ENCODE measurements at regions not wholly inside any gene's neighbourhood (a gene's known extent, or its start where the extent isn't known, plus 50 kb on each side); places are given as distances from the start of the nearest gene placed in this dataset.

- TF ChIP-seq POLR2A (IDR thresholded peaks at IDR 0.05; ENCODE audit: low read length) = no peak
- no peak for TF ChIP-seq GATA1 (IDR thresholded peaks at IDR 0.05; ENCODE audit: low read depth, low read length)
- DNase-seq = no peak
Measured at GRCh38 chr20:19928328-19929011, 88.7 kb upstream of the NAA20 start.

- no peak for DNase-seq
- TF ChIP-seq GATA1 (IDR thresholded peaks at IDR 0.05; ENCODE audit: low read depth, low read length) (no peak), POLR2A (IDR thresholded peaks at IDR 0.05; ENCODE audit: low read length) (no peak)
Measured at GRCh38 chr20:19929012-19929360, 88.2 kb upstream of the NAA20 start.

- no peak for DNase-seq
- no peak for TF ChIP-seq POLR2A (IDR thresholded peaks at IDR 0.05; ENCODE audit: low read length)
- TF ChIP-seq GATA1 (IDR thresholded peaks at IDR 0.05; ENCODE audit: low read depth, low read length) = no peak
Measured at GRCh38 chr20:19929481-19930145, 87.5 kb upstream of the NAA20 start.

DNA sequence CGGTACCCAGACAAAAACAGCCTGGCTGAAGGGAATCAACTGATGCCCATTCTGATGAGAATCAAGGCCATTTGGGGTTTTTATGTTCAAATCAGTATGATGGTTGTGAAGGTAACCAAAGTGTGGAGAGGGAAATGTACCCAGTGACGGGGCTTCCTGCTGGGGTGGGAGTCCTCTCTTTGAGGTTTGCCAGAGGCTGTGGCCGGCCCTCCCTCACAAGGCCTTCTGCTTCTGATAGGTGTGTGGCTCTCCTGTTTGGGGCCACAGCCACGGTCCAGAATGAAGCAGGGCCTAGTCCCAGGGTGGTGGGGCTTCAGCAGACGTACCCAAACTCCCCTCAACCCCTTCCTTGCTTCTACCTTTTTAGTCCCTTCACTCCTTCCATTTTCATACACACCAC is 86.7 kb upstream of the NAA20 start:
- TF ChIP-seq POLR2A (IDR thresholded peaks at IDR 0.05; ENCODE audit: low read length) (no peak), GATA1 (IDR thresholded peaks at IDR 0.05; ENCODE audit: low read depth, low read length) (no peak)
- DNase-seq = no peak

- no peak for DNase-seq
- TF ChIP-seq GATA1 (IDR thresholded peaks at IDR 0.05; ENCODE audit: low read depth, low read length) = no peak
- no peak for TF ChIP-seq POLR2A (IDR thresholded peaks at IDR 0.05; ENCODE audit: low read length)
Measured at GRCh38 chr20:19932170-19932667, 84.9 kb upstream of the NAA20 start.

DNA sequence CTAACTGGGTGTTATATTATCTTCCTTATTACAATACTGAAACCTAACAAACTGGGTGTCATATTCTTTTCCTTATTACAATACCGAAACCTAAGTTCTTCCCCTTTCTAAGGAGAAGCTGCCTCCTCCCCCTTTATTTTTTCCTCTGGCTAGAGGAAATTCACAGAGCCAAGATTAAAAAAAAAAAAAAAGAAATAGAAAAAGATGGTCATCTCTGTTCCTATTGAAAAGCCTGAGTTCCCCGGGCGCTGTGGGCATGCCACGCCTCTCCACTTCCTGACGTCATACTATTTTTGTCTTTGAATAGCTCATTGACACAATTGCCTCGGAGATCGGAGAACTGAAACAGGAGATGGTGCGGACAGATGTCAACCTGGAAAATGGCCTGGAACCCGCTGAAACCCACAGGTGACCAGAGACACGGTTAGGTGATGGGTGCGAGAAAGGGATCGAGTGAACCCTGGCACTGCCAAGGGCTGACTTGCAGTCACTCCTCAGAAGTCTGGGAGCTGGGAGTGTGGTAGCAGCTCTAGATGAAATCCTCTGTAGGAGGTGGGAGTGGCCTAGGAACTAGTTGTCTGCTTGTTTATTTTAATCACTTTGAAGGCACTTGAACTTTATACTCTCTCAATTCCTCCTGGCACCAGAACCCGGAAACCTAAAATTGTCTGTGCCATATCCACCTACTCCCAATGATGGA is 82.2 kb upstream of the NAA20 start:
- TF ChIP-seq POLR2A (IDR thresholded peaks at IDR 0.05; ENCODE audit: low read length) (no peak), GATA1 (IDR thresholded peaks at IDR 0.05; ENCODE audit: low read depth, low read length) (no peak)
- DNase-seq = no peak

DNA sequence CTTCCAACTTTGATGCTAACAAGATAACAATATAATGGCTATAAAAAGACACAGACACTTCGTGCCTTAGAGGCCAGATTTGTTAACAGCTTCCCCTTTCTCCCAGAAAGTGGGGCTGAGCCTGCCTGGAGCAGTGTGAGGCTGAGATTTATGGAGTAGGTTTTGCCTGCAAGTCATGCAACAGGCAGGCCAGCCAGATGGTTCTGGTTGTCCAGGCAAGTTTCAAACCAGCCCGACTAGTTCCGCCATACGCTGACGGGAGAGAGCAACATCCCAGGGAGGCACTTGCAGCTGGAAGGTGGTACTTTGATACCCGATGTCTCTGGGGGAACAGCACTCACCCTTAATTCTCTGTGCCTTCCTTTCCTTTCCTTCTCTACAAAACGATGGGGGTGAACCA is 81.3 kb upstream of the NAA20 start:
- no peak for DNase-seq

GRCh38 chr20:19936466-19937200 is 80.5 kb upstream of the NAA20 start:
- TF ChIP-seq POLR2A (IDR thresholded peaks at IDR 0.05; ENCODE audit: low read length) = no peak
- no peak for TF ChIP-seq GATA1 (IDR thresholded peaks at IDR 0.05; ENCODE audit: low read depth, low read length)
- no peak for DNase-seq

More for the DNA sequence above, 81.3 kb upstream of the NAA20 start:
- TF ChIP-seq POLR2A (IDR thresholded peaks at IDR 0.05; ENCODE audit: low read length) = no peak
- no peak for TF ChIP-seq GATA1 (IDR thresholded peaks at IDR 0.05; ENCODE audit: low read depth, low read length)

DNA sequence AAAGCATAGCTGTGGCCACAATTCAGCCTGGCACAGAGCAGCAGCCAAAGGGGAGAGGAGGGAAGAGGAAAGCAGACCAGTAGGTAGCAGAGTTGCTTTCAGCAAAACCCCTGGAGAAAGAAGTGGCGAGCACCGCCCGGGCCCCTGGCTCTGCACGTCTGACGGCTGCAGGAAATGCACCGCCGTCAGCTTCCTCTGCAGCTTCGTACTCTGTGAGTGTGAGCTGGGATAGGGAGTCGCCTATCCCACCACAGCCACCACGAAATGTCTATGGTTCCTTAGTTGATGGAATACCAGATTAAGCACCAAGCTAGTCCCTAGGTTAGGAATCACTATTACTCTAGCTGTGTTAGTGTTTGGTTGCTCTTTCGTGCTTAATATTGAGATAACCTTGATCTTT is 79.9 kb upstream of the NAA20 start:
- TF ChIP-seq GATA1 (IDR thresholded peaks at IDR 0.05; ENCODE audit: low read depth, low read length) (no peak), POLR2A (IDR thresholded peaks at IDR 0.05; ENCODE audit: low read length) (no peak)
- no peak for DNase-seq

- DNase-seq = no peak
- TF ChIP-seq POLR2A (IDR thresholded peaks at IDR 0.05; ENCODE audit: low read length) = no peak
- TF ChIP-seq GATA1 (IDR thresholded peaks at IDR 0.05; ENCODE audit: low read depth, low read length) = no peak
Measured at GRCh38 chr20:19937651-19938420, 79.3 kb upstream of the NAA20 start.

DNA sequence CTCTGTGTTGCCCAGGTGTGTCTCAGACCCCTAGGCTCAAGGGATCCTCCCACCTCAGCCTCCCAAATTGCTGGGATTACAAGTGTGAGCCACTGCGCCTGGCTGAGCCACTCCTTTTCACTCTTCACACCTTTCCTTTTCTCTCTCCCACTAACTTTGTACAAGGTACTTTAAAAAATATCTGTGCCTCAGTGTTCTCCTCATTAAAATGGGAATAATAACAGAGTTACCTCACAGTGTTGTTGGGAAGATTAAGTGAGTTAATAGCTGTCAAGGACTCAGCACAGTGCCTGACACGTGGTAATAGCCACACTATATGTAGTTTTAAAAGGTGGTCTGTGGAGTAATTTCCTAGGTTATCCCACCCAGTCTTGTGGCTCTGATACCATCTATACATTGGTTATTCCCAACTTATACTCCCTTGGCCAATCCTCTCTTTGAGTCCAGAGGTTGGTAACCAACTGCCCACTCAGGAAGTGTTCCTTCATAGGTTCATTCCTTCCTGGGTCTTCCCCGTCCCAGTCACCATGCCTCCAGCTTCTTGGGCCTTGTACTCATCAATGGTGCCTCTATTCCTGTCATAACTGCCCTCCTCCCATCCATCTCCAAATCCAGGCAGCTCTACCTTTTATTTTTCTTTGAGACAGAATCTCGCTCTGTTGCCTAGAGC is 78.6 kb upstream of the NAA20 start:
- TF ChIP-seq GATA1 (IDR thresholded peaks at IDR 0.05; ENCODE audit: low read depth, low read length) = no peak
- no peak for TF ChIP-seq POLR2A (IDR thresholded peaks at IDR 0.05; ENCODE audit: low read length)
- no peak for DNase-seq

- no peak for DNase-seq
- no peak for TF ChIP-seq GATA1 (IDR thresholded peaks at IDR 0.05; ENCODE audit: low read depth, low read length)
- no peak for TF ChIP-seq POLR2A (IDR thresholded peaks at IDR 0.05; ENCODE audit: low read length)
Measured at GRCh38 chr20:19940988-19941460, 76.1 kb upstream of the NAA20 start.

- DNase-seq = no peak
- no peak for TF ChIP-seq POLR2A (IDR thresholded peaks at IDR 0.05; ENCODE audit: low read length)
- TF ChIP-seq GATA1 (IDR thresholded peaks at IDR 0.05; ENCODE audit: low read depth, low read length) = no peak
Measured at GRCh38 chr20:19942611-19943010, 74.6 kb upstream of the NAA20 start.
